ENCODE measurements at regions not wholly inside any gene's neighbourhood (a gene's known extent, or its start where the extent isn't known, plus 50 kb on each side); places are given as distances from the start of the nearest gene placed in this dataset.

DNA sequence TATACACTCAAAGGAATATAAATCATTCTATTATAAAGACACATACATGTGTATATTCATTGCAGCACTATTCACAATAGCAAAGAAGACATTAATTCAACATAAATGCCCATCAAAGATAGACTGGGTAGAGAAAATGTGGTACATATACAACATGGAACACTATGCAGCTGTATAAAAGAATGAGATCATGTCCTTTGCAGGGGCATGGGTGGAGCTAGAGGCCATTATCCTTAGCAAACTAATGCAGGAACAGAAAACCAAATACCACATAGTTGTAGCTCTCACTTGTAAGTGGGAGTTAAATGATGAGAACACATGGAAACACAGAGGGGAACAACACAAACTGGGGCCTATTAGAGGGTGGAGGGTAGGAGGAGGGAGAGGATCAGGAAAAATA lies 121.0 kb upstream of the LOC128125822 start:
- ATAC-seq (no peak), DNase-seq (no peak), FAIRE-seq (no peak)
- intact Hi-C loops (cut with DNase I): no loop called here
- peaks cover 0 to 12% (median 8%) of the 10 kb centered on the region in 3 donors for H3K4me1 ChIP-seq
- H3K36me3 ChIP-seq: no peaks in the 10 kb centered on the region
- TF ChIP-seq, protein P1, sequence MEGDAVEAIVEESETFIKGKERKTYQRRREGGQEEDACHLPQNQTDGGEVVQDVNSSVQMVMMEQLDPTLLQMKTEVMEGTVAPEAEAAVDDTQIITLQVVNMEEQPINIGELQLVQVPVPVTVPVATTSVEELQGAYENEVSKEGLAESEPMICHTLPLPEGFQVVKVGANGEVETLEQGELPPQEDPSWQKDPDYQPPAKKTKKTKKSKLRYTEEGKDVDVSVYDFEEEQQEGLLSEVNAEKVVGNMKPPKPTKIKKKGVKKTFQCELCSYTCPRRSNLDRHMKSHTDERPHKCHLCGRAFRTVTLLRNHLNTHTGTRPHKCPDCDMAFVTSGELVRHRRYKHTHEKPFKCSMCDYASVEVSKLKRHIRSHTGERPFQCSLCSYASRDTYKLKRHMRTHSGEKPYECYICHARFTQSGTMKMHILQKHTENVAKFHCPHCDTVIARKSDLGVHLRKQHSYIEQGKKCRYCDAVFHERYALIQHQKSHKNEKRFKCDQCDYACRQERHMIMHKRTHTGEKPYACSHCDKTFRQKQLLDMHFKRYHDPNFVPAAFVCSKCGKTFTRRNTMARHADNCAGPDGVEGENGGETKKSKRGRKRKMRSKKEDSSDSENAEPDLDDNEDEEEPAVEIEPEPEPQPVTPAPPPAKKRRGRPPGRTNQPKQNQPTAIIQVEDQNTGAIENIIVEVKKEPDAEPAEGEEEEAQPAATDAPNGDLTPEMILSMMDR (IDR thresholded peaks at IDR 0.05): no peak
- H3K27ac ChIP-seq: no peak overlapping the region
- H3K27me3 ChIP-seq: no peaks in the 10 kb centered on the region
- no peak overlapping the region for H3K4me3 ChIP-seq
- no peaks in the 10 kb centered on the region for H3K9me3 ChIP-seq

- Histone ChIP-seq H3K27ac (no peak overlapping the region), H3K4me1 (peaks cover 0 to 15% (median 8%) of the 10 kb centered on the region in 3 donors), H3K27me3 (no peaks in the 10 kb centered on the region), H3K36me3 (no peaks in the 10 kb centered on the region), H3K4me3 (no peak overlapping the region), H3K9me3 (no peaks in the 10 kb centered on the region)
- no peak for DNase-seq
- ATAC-seq: peak in 1 of 4 donors; percentile 41
- TF ChIP-seq, protein P1 (IDR thresholded peaks at IDR 0.05): no peak
- 71% methylated on average over 4 of the region's 4 CpGs for WGBS, 2 donors
- intact Hi-C loops (cut with DNase I): no loop called here
- FAIRE-seq: no peak
Observed at GRCh38 chr6:63452125-63452524, 120.2 kb upstream of the LOC128125822 start.

DNA sequence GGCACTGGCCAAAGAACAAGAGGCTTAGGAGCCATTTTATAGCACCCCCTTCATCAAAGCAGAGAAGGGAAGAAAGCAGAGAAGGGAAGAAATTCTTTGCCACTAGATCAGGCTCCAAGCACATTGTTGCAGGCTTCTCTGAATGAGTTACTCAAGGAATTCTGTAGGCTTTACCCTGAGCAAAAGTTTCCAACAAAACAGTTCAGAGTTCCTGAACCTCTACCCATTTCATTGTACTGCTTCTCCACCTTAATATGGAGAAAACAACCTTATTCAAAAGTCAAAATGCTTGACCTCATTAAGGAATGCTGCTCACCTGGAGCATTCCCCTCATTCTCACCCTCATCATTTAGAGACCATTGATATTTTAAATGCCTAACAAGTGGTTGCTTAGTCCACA lies 115.5 kb upstream of the LOC128125822 start:
- Histone ChIP-seq H3K27me3 (no peaks in the 10 kb centered on the region), H3K36me3 (no peaks in the 10 kb centered on the region), H3K4me1 (peaks cover 17 to 35% (median 35%) of the 10 kb centered on the region in 3 donors), H3K4me3 (no peak overlapping the region), H3K9me3 (no peaks in the 10 kb centered on the region), H3K27ac (peak overlapping the region in 2 of 4 donors; percentile 75 to 95)
- TF ChIP-seq, protein P1 (IDR thresholded peaks at IDR 0.05): no peak
- DNase-seq (no peak), FAIRE-seq (no peak), ATAC-seq (no peak)
- intact Hi-C loops (cut with DNase I): loop anchor here in 1 of 3 donors (5.0 kb wide), 1 partner anchor 116 kb away; the partner anchor contains the start of genes LOC128125822 and PTP4A1

DNA sequence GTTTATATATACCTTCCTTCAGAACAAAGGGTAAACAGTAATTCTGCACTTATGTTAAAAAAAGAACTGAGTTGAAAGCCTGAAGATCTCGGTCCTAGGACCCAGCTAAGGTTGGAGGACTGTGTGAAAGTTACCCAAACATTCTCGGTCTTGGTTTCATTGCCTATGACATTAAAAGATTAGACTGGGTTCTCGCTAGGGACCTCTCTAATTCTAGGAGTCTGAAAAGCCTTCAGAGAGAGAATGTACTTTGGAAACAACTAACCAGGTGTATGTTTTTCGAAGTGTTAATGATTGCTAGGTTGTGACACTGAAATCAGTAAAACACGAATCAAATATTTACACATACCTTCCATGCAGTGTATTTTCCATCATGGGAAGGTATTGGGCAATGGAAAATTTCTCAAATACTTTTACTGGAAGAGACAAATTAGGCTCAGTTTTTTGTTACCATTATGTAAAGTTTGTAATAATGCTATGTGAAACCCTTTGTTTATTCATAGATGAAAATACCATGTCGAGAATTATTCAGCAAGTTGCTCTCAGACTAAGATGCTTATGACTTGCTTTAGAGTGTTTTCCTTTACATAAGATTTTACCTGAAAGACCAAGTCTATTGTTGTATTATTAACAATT lies 113.7 kb upstream of the LOC128125822 start:
- DNase-seq (no peak), FAIRE-seq (peak; percentile 87), ATAC-seq (peak; percentile 92 to 98 (median 95))
- WGBS, 2 donors: 9 to 14% methylated on average over 6 of the region's 6 CpGs
- H3K9me3 ChIP-seq: no peaks in the 10 kb centered on the region
- intact Hi-C loops (cut with DNase I): loop anchor here in 1 of 3 donors (5.0 kb wide), 1 partner anchor 114 kb away; the partner anchor contains the start of genes LOC128125822 and PTP4A1
- TF ChIP-seq, protein P1 (IDR thresholded peaks at IDR 0.05): no peak
- peak overlapping the region in 2 of 4 donors; percentile 18 to 25 for H3K4me3 ChIP-seq
- H3K27ac ChIP-seq: peak overlapping the region; percentile 65 to 97 (median 85)
- no peaks in the 10 kb centered on the region for H3K27me3 ChIP-seq
- peaks cover 13 to 35% (median 32%) of the 10 kb centered on the region in 3 donors for H3K4me1 ChIP-seq
- H3K36me3 ChIP-seq: no peaks in the 10 kb centered on the region

DNA sequence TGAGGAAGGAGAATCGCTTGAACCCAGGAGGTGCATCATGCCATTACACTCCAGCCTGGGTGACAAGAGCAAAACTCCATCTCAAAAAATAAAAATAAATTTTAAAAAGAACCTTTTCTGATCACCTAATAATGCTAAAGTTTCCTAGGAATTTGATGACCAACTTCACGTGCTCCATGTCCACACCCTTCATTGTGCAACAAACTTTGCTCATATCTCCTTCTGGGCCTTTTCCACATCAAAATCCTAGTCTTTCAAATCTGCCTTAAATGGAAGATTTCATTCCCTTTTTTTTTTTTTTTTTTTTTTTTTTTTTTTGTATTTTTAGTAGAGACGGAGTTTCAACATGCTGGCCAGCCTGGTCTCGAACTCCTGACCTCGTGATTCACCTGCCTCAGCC lies 112.5 kb upstream of the LOC128125822 start:
- Histone ChIP-seq H3K4me1 (peaks cover 13 to 39% (median 32%) of the 10 kb centered on the region in 3 donors), H3K9me3 (no peaks in the 10 kb centered on the region), H3K27me3 (no peaks in the 10 kb centered on the region), H3K27ac (peak overlapping the region in 2 of 4 donors; percentile 95 to 97), H3K4me3 (no peak overlapping the region), H3K36me3 (no peaks in the 10 kb centered on the region)
- ATAC-seq (no peak), FAIRE-seq (no peak), DNase-seq (no peak)
- WGBS, 2 donors: 83% methylated on average over 5 of the region's 5 CpGs
- TF ChIP-seq, protein P1 (IDR thresholded peaks at IDR 0.05): no peak
- intact Hi-C loops (cut with DNase I): loop anchor here in 1 of 3 donors (5.0 to 10.0 kb wide), 2 partner anchors 65 to 112 kb away; partner anchors contain the start of genes LOC128125822 and PTP4A1

All from pancreas (tissue), 10 donors.